AG20443 (cell line): ENCODE measurements at regions not wholly inside any gene's neighbourhood (a gene's known extent, or its start where the extent isn't known, plus 50 kb on each side); places are given as distances from the start of the nearest gene placed in this dataset.
A peak's percentile ranks its signal among the peaks of the same experiment; 100 is the strongest.

ENCODE experiments used
- DNase-seq: peaks from one replicate; pipeline ENCODE4 v3.0.0; 2012; ENCODE audit warnings: low spot score, mixed read lengths

DNA sequence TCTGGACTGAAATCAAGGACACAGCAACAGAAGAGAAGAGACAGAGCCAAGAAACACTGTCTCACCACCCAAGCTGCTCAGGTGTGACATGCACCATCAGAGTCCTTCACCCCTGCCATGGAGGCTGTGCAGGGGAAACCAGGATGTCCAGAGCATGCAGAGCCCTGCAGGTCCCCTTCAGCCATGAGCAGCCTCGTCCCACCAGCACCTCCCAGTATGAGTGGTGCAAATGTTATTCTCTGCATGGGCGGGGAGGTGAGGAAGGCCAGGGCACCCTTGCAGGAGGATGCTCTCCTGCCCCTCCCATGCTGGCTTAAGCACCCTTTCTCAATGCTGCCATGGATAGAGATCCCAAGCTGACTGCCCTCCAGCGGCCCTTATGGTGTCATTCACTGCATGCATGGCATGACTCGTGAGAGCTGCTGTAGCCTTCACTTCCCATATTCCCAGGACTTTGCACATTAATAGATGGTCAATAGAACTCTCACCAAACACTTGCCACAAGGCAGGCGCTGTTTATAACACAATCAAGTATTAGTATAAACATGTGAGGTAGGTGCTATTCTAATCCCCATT is 171.0 kb downstream of the ANAPC1 start:
- DNase-seq: peak; percentile 4

DNA sequence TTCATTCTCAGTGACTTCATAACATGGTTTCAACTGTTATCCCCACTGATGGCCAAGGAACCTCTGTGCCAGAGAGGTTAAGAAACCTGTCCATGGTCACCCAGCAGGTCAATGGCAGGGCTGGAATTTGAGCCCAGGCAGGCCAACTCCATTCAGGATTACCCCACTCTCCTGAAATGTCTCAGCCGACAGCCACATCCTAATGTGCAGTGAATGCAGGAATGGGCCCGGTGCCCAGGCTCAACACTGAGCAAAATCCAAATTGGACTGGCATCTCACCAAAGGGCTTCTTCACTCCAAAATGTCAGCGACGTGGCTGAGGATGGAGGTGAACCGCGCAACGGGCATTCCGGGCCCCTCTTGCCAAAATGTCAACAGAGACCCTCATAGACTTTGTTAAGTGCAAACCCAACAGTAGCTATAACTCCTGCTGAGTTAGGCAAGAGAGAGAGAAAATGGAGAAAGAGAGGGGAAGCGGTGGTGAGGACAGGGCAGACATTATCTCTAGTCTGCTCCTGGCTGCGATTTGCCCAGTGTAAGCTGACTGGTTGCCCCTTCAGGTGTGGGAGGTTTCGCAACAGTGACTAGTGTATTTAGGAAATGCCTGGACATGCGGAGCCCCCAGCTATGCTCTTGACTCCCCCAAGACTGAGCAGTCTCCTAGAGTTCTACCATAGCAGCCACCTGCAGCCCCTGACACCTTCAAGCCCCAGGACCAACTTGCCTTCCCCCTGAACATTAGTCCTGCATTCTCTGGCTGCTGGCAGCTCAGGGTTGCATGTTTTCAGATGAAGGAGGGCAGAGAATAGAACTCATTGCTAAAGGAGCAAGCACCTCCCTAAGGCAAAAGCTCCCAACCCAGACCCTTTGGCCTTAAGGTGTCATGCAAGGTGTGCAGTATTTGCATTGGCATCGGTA is 167.7 kb downstream of the ANAPC1 start:
- peak; percentile 21 for DNase-seq

DNA sequence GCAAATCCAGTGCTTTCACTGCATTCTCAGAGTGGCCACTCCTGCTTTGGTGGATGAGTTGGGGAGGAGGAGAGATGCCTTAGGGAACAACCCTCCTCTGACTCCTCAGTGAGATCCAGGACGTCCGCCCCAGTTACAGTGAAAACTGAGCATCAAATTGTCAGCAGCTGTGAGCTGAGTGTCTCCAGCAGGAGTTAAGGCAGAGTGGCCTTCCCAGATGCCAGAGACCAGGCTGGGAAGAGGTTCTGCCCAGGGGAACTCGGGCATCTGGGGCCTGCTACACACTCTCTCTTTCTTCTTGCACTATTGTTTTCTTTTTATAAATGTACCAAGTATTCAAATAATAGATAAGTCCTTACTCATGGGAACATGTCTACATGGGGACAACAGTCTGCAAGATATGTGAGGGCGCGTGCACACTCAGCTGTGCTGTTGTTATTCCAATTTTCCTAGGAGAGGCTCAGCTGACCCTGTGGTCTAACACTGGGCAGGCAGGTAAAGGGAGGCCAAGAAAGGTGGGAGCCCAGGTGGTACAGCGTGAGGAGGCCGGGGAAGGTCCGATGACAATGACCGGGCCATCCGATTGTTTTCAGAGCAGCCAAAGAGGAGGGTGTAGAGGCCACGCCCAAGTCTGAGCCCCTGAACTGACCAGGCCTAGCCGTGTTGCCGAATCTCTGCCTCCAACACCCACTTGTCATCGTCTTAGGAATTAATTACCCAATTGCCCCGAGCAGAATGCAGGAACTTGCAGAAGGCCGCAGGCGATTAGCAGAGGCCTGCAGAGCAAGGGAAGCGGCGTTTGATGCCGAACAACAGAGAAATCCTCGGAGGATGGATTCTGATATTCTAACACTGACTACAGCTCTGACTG is 166.9 kb downstream of the ANAPC1 start:
- DNase-seq: peak; percentile 8
